Keratinocyte (primary cell): ENCODE measurements at regions not wholly inside any gene's neighbourhood (a gene's known extent, or its start where the extent isn't known, plus 50 kb on each side); places are given as distances from the start of the nearest gene placed in this dataset.

Source experiments
- DNase-seq: peaks from one replicate; pipeline ENCODE4 v3.0.0-alpha.2; 2011; ENCODE audit warnings: low read depth, missing footprints, low spot score
- FAIRE-seq: peaks from 2 replicates; lab custom pipeline; 2011; peaks lifted over from hg19 to GRCh38; lab: Jason Lieb, UNC
- H2AFZ ChIP-seq: 2 replicates; pipeline ENCODE4 v1.6.0; 2012; ENCODE audit warnings: low read length, control low read depth, inconsistent platforms; ENCODE audit not compliant: control insufficient read depth
- H3K27ac ChIP-seq: 2 replicates; pipeline ENCODE4 v1.5.1; 2011; ENCODE audit warnings: low read length; ENCODE audit not compliant: control insufficient read depth, insufficient read depth
- H3K27me3 ChIP-seq: 3 replicates; pipeline ENCODE4 v1.6.0; 2011; ENCODE audit warnings: low read length; ENCODE audit not compliant: control insufficient read depth, insufficient read depth; ENCODE audit errors: extremely low read depth
- H3K36me3 ChIP-seq, 2 experiments: 2 replicates in 1 of 2; 3 replicates in 1 of 2; pipeline ENCODE4 v1.5.1; 2011; ENCODE audit warnings: low read length in 2 of 2, mild to moderate bottlenecking in 1 of 2; ENCODE audit not compliant: control insufficient read depth in 2 of 2, insufficient read depth in 2 of 2; ENCODE audit errors: extremely low read depth in 1 of 2
- H3K4me1 ChIP-seq: 3 replicates; pipeline ENCODE4 v1.5.1; 2011; ENCODE audit warnings: low read length; ENCODE audit not compliant: control insufficient read depth, insufficient read depth; ENCODE audit errors: extremely low read depth
- H3K4me2 ChIP-seq: 3 replicates; pipeline ENCODE4 v1.6.0; 2011; ENCODE audit warnings: low read depth, low read length; ENCODE audit not compliant: control insufficient read depth, insufficient read depth; ENCODE audit errors: extremely low read depth
- H3K4me3 ChIP-seq, 3 experiments: fragments of 200-600 bp in 1 of 3; sonication (generic) in 1 of 3; 2 replicates in 2 of 3; 3 replicates in 1 of 3; pipeline ENCODE4 v1.5.1; 2011 to 2016; ENCODE audit warnings: low read length in 3 of 3, mild to moderate bottlenecking in 3 of 3, control low read depth in 2 of 3, inconsistent platforms in 1 of 3, low read depth in 1 of 3, mixed read lengths in 1 of 3, mixed run types in 1 of 3, moderate library complexity in 1 of 3; ENCODE audit not compliant: control insufficient read depth in 2 of 3, insufficient read depth in 2 of 3; ENCODE audit errors: extremely low read depth in 1 of 3
- H3K79me2 ChIP-seq: 2 replicates; pipeline ENCODE4 v1.6.0; 2012; ENCODE audit warnings: low read length; ENCODE audit not compliant: control insufficient read depth, insufficient read depth
- H3K9ac ChIP-seq: 3 replicates; pipeline ENCODE4 v1.6.0; 2011; ENCODE audit warnings: low read length; ENCODE audit not compliant: control insufficient read depth, insufficient read depth; ENCODE audit errors: extremely low read depth
- H3K9me1 ChIP-seq: 3 replicates; pipeline ENCODE4 v1.6.0; 2011; ENCODE audit warnings: low read length; ENCODE audit not compliant: control insufficient read depth, insufficient read depth; ENCODE audit errors: extremely low read depth
- H3K9me3 ChIP-seq: 2 replicates; pipeline ENCODE4 v1.5.1; 2012; ENCODE audit warnings: low read depth, low read length; ENCODE audit not compliant: control insufficient read depth
- H4K20me1 ChIP-seq: 3 replicates; pipeline ENCODE4 v1.6.0; 2011; ENCODE audit warnings: low read length; ENCODE audit not compliant: control insufficient read depth, insufficient read depth; ENCODE audit errors: extremely low read depth
- EZH2 ChIP-seq: IDR thresholded peaks from one replicate; pipeline ENCODE4 v1.6.1; 2012; ENCODE audit warnings: inconsistent platforms, mild to moderate bottlenecking, low read length, moderate library complexity
- dilution Hi-C: fragments of 300-500 bp; cut with MboI; formaldehyde crosslinking; loops from one replicate; pipeline ENCODE4 v1.7.0; 2020; ENCODE audit warnings: low sequenced_read_pairs; ENCODE audit not compliant: extremely low pct_ligation_motif_present
- TF ChIP-seq, protein P1 (sequence below), 3 experiments: IDR thresholded peaks in 1 of 3; conservative IDR thresholded peaks in 1 of 3; optimal IDR thresholded peaks in 1 of 3; 2 replicates in 2 of 3; 3 replicates in 1 of 3; pipeline versions ENCODE3 to v1.5.1; 2011; ENCODE audit warnings: low read length in 3 of 3, mild to moderate bottlenecking in 3 of 3, moderate library complexity in 2 of 3, control low read depth in 1 of 3, inconsistent platforms in 1 of 3; ENCODE audit not compliant: insufficient read depth in 2 of 3; ENCODE audit errors: extremely low read depth in 1 of 3

GRCh38 chr18:22690556-22690955 is 242.6 kb upstream of the RBBP8 start:
- dilution Hi-C loops = no loop called here
- no peak for FAIRE-seq
- H3K9ac ChIP-seq = no peak overlapping the region
- H3K79me2 ChIP-seq = no peaks in the 10 kb centered on the region
- H3K4me3 ChIP-seq = no peak overlapping the region
- no peaks in the 10 kb centered on the region for H4K20me1 ChIP-seq
- TF ChIP-seq, protein P1, sequence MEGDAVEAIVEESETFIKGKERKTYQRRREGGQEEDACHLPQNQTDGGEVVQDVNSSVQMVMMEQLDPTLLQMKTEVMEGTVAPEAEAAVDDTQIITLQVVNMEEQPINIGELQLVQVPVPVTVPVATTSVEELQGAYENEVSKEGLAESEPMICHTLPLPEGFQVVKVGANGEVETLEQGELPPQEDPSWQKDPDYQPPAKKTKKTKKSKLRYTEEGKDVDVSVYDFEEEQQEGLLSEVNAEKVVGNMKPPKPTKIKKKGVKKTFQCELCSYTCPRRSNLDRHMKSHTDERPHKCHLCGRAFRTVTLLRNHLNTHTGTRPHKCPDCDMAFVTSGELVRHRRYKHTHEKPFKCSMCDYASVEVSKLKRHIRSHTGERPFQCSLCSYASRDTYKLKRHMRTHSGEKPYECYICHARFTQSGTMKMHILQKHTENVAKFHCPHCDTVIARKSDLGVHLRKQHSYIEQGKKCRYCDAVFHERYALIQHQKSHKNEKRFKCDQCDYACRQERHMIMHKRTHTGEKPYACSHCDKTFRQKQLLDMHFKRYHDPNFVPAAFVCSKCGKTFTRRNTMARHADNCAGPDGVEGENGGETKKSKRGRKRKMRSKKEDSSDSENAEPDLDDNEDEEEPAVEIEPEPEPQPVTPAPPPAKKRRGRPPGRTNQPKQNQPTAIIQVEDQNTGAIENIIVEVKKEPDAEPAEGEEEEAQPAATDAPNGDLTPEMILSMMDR (optimal IDR thresholded peaks at IDR 0.05 in 1 of 3, IDR thresholded peaks at IDR 0.05 in 1 of 3, conservative IDR thresholded peaks at IDR 0.05 in 1 of 3; ENCODE audit: extremely low read depth in 1 of 3, insufficient read depth in 2 of 3, low read length in 3 of 3) = no peak
- no peak for TF ChIP-seq EZH2
- no peak overlapping the region for H2AFZ ChIP-seq
- no peak overlapping the region for H3K27ac ChIP-seq
- H3K9me1 ChIP-seq = no peaks in the 10 kb centered on the region
- no peak for DNase-seq
- H3K4me2 ChIP-seq = no peak overlapping the region
- no peaks in the 10 kb centered on the region for H3K27me3 ChIP-seq
- H3K4me1 ChIP-seq = no peaks in the 10 kb centered on the region
- no peaks in the 10 kb centered on the region for H3K9me3 ChIP-seq
- H3K36me3 ChIP-seq = no peaks in the 10 kb centered on the region

DNA sequence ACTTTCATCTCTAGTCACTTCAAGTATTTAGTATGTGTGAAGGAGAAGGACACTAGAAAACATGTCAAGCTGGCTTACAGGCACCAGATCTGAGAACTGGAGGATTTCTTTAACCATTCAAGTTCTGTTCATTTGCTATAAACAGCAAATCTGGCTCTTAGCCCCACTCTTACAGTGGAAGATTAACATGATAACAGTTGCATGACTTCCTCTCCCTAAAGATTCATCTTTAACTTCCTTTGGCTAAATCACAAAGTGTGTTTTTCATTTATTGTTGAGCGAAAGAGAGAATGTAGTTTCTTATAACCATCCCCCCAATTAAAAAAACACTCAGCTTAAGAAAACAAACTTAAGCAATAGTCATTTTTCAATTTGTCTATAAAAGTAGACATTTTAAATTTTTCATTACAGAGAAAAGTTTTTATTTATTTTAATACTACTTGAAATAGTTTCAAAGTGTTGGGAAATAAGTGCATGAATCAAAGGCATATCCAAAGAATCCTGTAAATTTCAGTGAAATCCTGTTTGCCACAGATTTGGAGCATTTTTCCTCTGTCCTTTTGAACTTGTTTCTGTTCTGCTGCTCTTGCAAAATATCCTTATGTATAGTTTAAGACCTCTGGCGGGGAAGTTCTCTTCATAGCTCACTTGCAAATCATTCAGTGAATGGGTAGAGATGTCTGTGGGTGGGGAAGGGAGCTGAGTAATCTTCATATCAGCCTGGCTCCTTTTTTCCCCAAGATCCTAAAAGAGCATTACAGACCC is 241.0 kb upstream of the RBBP8 start:
- no peak for FAIRE-seq
- Histone ChIP-seq H3K79me2 (no peaks in the 10 kb centered on the region), H3K4me2 (no peak overlapping the region)

More for the DNA sequence above, 241.0 kb upstream of the RBBP8 start:
- no peaks in the 10 kb centered on the region for H3K27me3 ChIP-seq
- H3K9ac ChIP-seq = no peak overlapping the region
- dilution Hi-C loops = no loop called here
- no peak overlapping the region for H3K27ac ChIP-seq
- H2AFZ ChIP-seq = no peak overlapping the region
- H3K4me1 ChIP-seq = no peaks in the 10 kb centered on the region
- H3K4me3 ChIP-seq = no peak overlapping the region
- no peaks in the 10 kb centered on the region for H3K36me3 ChIP-seq
- TF ChIP-seq, protein P1 (optimal IDR thresholded peaks at IDR 0.05 in 1 of 3, IDR thresholded peaks at IDR 0.05 in 1 of 3, conservative IDR thresholded peaks at IDR 0.05 in 1 of 3; ENCODE audit: extremely low read depth in 1 of 3, insufficient read depth in 2 of 3, low read length in 3 of 3) = no peak
- TF ChIP-seq EZH2 = no peak
- H3K9me1 ChIP-seq = no peaks in the 10 kb centered on the region
- DNase-seq = no peak
- H4K20me1 ChIP-seq = no peaks in the 10 kb centered on the region
- H3K9me3 ChIP-seq = no peaks in the 10 kb centered on the region
